AG09319 (cell line): ENCODE measurements at regions not wholly inside any gene's neighbourhood (a gene's known extent, or its start where the extent isn't known, plus 50 kb on each side); places are given as distances from the start of the nearest gene placed in this dataset.

ENCODE experiments used
- DNase-seq: peaks from one replicate; pipeline ENCODE4 v3.0.0-alpha.2; 2010; ENCODE audit warnings: low read depth; ENCODE audit errors: extremely low read depth
- CTCF ChIP-seq: IDR thresholded peaks from 2 replicates; pipeline ENCODE4 v1.5.1; 2011; ENCODE audit warnings: low read depth, mild to moderate bottlenecking, inconsistent platforms, low read length, moderate library complexity

GRCh38 chr11:116693593-116694348 lies 79.0 kb downstream of the BUD13 start:
- no peak for DNase-seq
- no peak for TF ChIP-seq CTCF

GRCh38 chr11:116693102-116693570 lies 79.7 kb downstream of the BUD13 start:
- no peak for DNase-seq
- TF ChIP-seq CTCF: no peak

- DNase-seq: no peak
- TF ChIP-seq CTCF: no peak
Observed at GRCh38 chr11:116692318-116693101, 80.3 kb downstream of the BUD13 start.

- no peak for DNase-seq
- peak; percentile 88 for TF ChIP-seq CTCF
Observed at GRCh38 chr11:116691771-116692177, 81.0 kb downstream of the BUD13 start.

GRCh38 chr11:116690611-116691010 lies 82.2 kb downstream of the BUD13 start:
- no peak for TF ChIP-seq CTCF
- DNase-seq: no peak

GRCh38 chr11:116689413-116690127 lies 83.2 kb downstream of the BUD13 start:
- no peak for TF ChIP-seq CTCF
- no peak for DNase-seq
